ENCODE measurements at regions not wholly inside any gene's neighbourhood (a gene's known extent, or its start where the extent isn't known, plus 50 kb on each side); places are given as distances from the start of the nearest gene placed in this dataset.

DNA sequence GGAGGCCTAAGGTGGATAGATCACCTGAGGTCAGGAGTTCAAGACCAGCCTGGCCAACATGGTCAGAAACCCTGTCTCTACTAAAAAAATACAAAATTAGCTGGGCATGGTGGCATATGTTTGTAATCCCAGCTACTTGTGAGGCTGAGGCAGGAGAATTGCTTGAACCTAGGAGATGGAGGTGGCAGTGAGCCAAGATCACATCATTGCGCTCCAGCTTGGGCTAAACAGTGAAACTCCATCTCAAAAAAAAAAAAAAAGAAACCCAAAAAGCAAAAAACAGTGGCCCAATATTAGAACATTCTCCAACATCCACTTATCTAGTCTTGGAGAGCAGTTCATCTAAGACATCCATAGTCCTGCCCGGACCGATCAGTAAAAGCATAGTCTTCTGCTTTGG is 260.4 kb downstream of the MREG start:
- no peaks in the 10 kb centered on the region for H3F3A ChIP-seq (ENCODE audit: control insufficient read depth, insufficient read depth)
- no peaks in the 10 kb centered on the region for H3K79me2 ChIP-seq (ENCODE audit: control insufficient read depth, low read length)
- H3K4me2 ChIP-seq (ENCODE audit: low read length) = no peak overlapping the region
- H3K4me3 ChIP-seq (ENCODE audit: low read length) = no peak overlapping the region
- TF ChIP-seq, protein P1, sequence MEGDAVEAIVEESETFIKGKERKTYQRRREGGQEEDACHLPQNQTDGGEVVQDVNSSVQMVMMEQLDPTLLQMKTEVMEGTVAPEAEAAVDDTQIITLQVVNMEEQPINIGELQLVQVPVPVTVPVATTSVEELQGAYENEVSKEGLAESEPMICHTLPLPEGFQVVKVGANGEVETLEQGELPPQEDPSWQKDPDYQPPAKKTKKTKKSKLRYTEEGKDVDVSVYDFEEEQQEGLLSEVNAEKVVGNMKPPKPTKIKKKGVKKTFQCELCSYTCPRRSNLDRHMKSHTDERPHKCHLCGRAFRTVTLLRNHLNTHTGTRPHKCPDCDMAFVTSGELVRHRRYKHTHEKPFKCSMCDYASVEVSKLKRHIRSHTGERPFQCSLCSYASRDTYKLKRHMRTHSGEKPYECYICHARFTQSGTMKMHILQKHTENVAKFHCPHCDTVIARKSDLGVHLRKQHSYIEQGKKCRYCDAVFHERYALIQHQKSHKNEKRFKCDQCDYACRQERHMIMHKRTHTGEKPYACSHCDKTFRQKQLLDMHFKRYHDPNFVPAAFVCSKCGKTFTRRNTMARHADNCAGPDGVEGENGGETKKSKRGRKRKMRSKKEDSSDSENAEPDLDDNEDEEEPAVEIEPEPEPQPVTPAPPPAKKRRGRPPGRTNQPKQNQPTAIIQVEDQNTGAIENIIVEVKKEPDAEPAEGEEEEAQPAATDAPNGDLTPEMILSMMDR (IDR thresholded peaks at IDR 0.05; ENCODE audit: low read depth, low read length, poor library complexity, severe bottlenecking) = no peak
- TF ChIP-seq EZH2phosphoT487 (IDR thresholded peaks at IDR 0.05; ENCODE audit: borderline replicate concordance, low read length) = no peak
- no peaks in the 10 kb centered on the region for H4K20me1 ChIP-seq (ENCODE audit: control insufficient read depth, insufficient read depth, low read depth, low read length)
- H3K9me3 ChIP-seq (ENCODE audit: control insufficient read depth, insufficient read depth, low read length) = no peaks in the 10 kb centered on the region
- H3K27ac ChIP-seq (ENCODE audit: low read depth, low read length) = no peak overlapping the region
- H3K36me3 ChIP-seq (ENCODE audit: control insufficient read depth, low read length) = no peaks in the 10 kb centered on the region
- H3K9me2 ChIP-seq (replicated peaks; ENCODE audit: control insufficient read depth, low read length) = no peaks in the 10 kb centered on the region
- H3K4me1 ChIP-seq (ENCODE audit: control insufficient read depth, low read length) = no peaks in the 10 kb centered on the region
- no peaks in the 10 kb centered on the region; the same call in 1 of the 2 replicates for H3K27me3 ChIP-seq (ENCODE audit: control insufficient read depth, low read length)

DNA sequence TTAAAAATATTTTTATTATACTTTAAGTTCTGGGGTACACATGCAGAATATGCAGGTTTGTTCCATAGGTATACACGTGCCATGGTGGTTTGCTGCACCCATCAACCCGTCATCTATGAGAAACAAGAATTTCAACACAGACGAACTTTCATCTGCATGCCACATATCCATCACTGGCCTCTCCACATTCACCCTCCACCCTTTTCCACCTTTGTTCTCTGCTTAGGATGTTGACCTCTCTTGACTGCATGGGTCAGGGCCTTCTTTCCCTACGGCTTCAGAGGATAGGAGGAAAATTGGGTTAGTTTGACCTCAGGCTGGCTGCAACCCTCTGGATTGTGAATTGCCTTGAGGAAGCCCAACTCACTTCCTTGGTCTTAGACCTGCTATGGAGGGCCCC is 260.9 kb downstream of the MREG start:
- H3K4me2 ChIP-seq (ENCODE audit: low read length) = no peak overlapping the region
- H3F3A ChIP-seq (ENCODE audit: control insufficient read depth, insufficient read depth) = no peaks in the 10 kb centered on the region
- no peak overlapping the region for H3K27ac ChIP-seq (ENCODE audit: low read depth, low read length)
- H3K9me2 ChIP-seq (replicated peaks; ENCODE audit: control insufficient read depth, low read length) = no peaks in the 10 kb centered on the region
- no peaks in the 10 kb centered on the region for H4K20me1 ChIP-seq (ENCODE audit: control insufficient read depth, insufficient read depth, low read depth, low read length)
- H3K36me3 ChIP-seq (ENCODE audit: control insufficient read depth, low read length) = no peaks in the 10 kb centered on the region
- no peaks in the 10 kb centered on the region; the same call in 1 of the 2 replicates for H3K27me3 ChIP-seq (ENCODE audit: control insufficient read depth, low read length)
- H3K79me2 ChIP-seq (ENCODE audit: control insufficient read depth, low read length) = no peaks in the 10 kb centered on the region
- H3K9me3 ChIP-seq (ENCODE audit: control insufficient read depth, insufficient read depth, low read length) = no peaks in the 10 kb centered on the region
- H3K4me3 ChIP-seq (ENCODE audit: low read length) = no peak overlapping the region
- no peaks in the 10 kb centered on the region for H3K4me1 ChIP-seq (ENCODE audit: control insufficient read depth, low read length)
- TF ChIP-seq EZH2phosphoT487 (IDR thresholded peaks at IDR 0.05; ENCODE audit: borderline replicate concordance, low read length) = no peak
- TF ChIP-seq, protein P1 (IDR thresholded peaks at IDR 0.05; ENCODE audit: low read depth, low read length, poor library complexity, severe bottlenecking) = no peak

DNA sequence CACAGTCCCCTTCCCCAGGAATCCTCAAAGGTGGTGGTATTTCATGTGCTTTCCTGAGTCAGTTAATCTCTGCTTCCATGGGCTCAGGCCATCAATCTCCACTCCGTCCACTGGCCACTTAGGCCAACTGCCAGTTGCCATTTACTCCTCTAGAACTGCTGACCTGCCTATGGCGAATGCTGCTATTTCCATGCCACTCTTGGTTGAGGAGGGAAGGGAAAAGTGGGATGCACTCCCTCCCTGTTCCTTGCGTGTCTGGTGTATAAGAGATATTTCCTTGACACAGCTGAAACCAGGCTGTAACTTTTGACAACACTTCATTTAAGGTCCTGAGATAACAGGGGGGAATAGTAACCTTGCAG is 261.5 kb downstream of the MREG start:
- Histone ChIP-seq H3K27me3 (ENCODE audit: control insufficient read depth, low read length) (no peaks in the 10 kb centered on the region; the same call in 1 of the 2 replicates), H3K9me2 (replicated peaks; ENCODE audit: control insufficient read depth, low read length) (no peaks in the 10 kb centered on the region), H3K9me3 (ENCODE audit: control insufficient read depth, insufficient read depth, low read length) (no peaks in the 10 kb centered on the region), H3K36me3 (ENCODE audit: control insufficient read depth, low read length) (no peaks in the 10 kb centered on the region), H4K20me1 (ENCODE audit: control insufficient read depth, insufficient read depth, low read depth, low read length) (no peaks in the 10 kb centered on the region), H3K4me2 (ENCODE audit: low read length) (no peak overlapping the region), H3K4me3 (ENCODE audit: low read length) (no peak overlapping the region), H3F3A (ENCODE audit: control insufficient read depth, insufficient read depth) (no peaks in the 10 kb centered on the region), H3K4me1 (ENCODE audit: control insufficient read depth, low read length) (no peaks in the 10 kb centered on the region), H3K27ac (ENCODE audit: low read depth, low read length) (no peak overlapping the region), H3K79me2 (ENCODE audit: control insufficient read depth, low read length) (no peaks in the 10 kb centered on the region)
- no peak for TF ChIP-seq EZH2phosphoT487 (IDR thresholded peaks at IDR 0.05; ENCODE audit: borderline replicate concordance, low read length)
- TF ChIP-seq, protein P1 (IDR thresholded peaks at IDR 0.05; ENCODE audit: low read depth, low read length, poor library complexity, severe bottlenecking) = no peak

Measured in DOHH2 (cell line).